ENCODE measurements at regions not wholly inside any gene's neighbourhood (a gene's known extent, or its start where the extent isn't known, plus 50 kb on each side); places are given as distances from the start of the nearest gene placed in this dataset.

DNA sequence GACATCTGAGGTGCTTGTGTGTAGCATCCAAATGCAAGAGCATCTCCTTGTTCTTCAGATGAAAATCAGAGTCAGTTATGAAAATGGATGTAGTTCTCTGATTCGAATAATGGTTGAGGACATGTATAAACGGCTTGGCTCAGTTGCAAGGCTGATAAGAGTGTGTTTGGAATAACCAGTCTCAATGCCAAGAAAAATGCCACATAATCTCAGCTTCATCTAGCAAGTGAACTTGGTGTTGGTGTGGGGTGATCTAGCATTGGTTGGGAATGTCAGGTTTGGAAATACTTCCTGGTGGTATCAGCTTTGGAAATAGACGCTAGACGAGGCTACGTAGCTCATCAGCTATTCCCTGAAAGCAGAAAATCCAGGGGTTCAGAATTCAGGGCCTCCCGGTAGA, 362.0 kb downstream of the FGF9 start:
- WGBS (ENCODE audit: low lambda C conversion rate): 15% methylated on average over 4 of the region's 6 CpGs
- H3K9ac ChIP-seq: no peak overlapping the region
- no peak for DNase-seq
- no peaks in the 10 kb centered on the region for H3K9me3 ChIP-seq
- no peaks in the 10 kb centered on the region for H3K9me2 ChIP-seq
- ChIA-PET CTCF (no interaction called here), POLR2A (no interaction called here)
- H3K27me3 ChIP-seq (ENCODE audit: insufficient read depth): no peaks in the 10 kb centered on the region
- no peak overlapping the region for H2AFZ ChIP-seq (ENCODE audit: low read depth)
- H3K4me3 ChIP-seq (ENCODE audit: low read depth in 2 of 2, low read length in 1 of 2): no peak overlapping the region
- no peaks in the 10 kb centered on the region for H3K36me3 ChIP-seq (replicated peaks in 1 of 2; ENCODE audit: control insufficient read depth in 1 of 2, insufficient read depth in 2 of 2, low read length in 1 of 2)
- no peaks in the 10 kb centered on the region for H3K4me1 ChIP-seq (ENCODE audit: control insufficient read depth in 1 of 2, insufficient read depth in 2 of 2, low read depth in 1 of 2, low read length in 1 of 2)
- H3K79me2 ChIP-seq (ENCODE audit: insufficient read depth): no peaks in the 10 kb centered on the region
- no peak overlapping the region for H3K4me2 ChIP-seq
- no peaks in the 10 kb centered on the region for H4K20me1 ChIP-seq (ENCODE audit: insufficient read depth)
- no peaks in the 10 kb centered on the region for H3F3A ChIP-seq (replicated peaks; ENCODE audit: insufficient read depth)
- H3K27ac ChIP-seq (ENCODE audit: low read depth in 2 of 2, low read length in 1 of 2): no peak overlapping the region
- TF ChIP-seq TAF1 (IDR thresholded peaks at IDR 0.05; ENCODE audit: borderline replicate concordance, low read depth, low read length): no peak
- TF ChIP-seq EZH2phosphoT487 (IDR thresholded peaks at IDR 0.05; ENCODE audit: borderline replicate concordance, low read depth): no peak
- TF ChIP-seq MEF2A (IDR thresholded peaks at IDR 0.05; ENCODE audit: borderline replicate concordance, low read depth): no peak
- no peak for TF ChIP-seq NFIC (IDR thresholded peaks at IDR 0.05; ENCODE audit: borderline replicate concordance)
- TF ChIP-seq, protein P1, sequence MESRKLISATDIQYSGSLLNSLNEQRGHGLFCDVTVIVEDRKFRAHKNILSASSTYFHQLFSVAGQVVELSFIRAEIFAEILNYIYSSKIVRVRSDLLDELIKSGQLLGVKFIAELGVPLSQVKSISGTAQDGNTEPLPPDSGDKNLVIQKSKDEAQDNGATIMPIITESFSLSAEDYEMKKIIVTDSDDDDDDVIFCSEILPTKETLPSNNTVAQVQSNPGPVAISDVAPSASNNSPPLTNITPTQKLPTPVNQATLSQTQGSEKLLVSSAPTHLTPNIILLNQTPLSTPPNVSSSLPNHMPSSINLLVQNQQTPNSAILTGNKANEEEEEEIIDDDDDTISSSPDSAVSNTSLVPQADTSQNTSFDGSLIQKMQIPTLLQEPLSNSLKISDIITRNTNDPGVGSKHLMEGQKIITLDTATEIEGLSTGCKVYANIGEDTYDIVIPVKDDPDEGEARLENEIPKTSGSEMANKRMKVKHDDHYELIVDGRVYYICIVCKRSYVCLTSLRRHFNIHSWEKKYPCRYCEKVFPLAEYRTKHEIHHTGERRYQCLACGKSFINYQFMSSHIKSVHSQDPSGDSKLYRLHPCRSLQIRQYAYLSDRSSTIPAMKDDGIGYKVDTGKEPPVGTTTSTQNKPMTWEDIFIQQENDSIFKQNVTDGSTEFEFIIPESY (IDR thresholded peaks at IDR 0.05; ENCODE audit: borderline replicate concordance, low read depth): no peak
- TF ChIP-seq, protein P2, sequence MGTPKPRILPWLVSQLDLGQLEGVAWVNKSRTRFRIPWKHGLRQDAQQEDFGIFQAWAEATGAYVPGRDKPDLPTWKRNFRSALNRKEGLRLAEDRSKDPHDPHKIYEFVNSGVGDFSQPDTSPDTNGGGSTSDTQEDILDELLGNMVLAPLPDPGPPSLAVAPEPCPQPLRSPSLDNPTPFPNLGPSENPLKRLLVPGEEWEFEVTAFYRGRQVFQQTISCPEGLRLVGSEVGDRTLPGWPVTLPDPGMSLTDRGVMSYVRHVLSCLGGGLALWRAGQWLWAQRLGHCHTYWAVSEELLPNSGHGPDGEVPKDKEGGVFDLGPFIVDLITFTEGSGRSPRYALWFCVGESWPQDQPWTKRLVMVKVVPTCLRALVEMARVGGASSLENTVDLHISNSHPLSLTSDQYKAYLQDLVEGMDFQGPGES (IDR thresholded peaks at IDR 0.05; ENCODE audit: low read depth, low read length): no peak
- TF ChIP-seq FOXJ3 (CRISPR knock-in tag; IDR thresholded peaks at IDR 0.05): no peak
- TF ChIP-seq MXI1 (IDR thresholded peaks at IDR 0.05; ENCODE audit: low read depth, low read length): no peak
- TF ChIP-seq, protein P3, sequence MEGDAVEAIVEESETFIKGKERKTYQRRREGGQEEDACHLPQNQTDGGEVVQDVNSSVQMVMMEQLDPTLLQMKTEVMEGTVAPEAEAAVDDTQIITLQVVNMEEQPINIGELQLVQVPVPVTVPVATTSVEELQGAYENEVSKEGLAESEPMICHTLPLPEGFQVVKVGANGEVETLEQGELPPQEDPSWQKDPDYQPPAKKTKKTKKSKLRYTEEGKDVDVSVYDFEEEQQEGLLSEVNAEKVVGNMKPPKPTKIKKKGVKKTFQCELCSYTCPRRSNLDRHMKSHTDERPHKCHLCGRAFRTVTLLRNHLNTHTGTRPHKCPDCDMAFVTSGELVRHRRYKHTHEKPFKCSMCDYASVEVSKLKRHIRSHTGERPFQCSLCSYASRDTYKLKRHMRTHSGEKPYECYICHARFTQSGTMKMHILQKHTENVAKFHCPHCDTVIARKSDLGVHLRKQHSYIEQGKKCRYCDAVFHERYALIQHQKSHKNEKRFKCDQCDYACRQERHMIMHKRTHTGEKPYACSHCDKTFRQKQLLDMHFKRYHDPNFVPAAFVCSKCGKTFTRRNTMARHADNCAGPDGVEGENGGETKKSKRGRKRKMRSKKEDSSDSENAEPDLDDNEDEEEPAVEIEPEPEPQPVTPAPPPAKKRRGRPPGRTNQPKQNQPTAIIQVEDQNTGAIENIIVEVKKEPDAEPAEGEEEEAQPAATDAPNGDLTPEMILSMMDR (IDR thresholded peaks at IDR 0.05): no peak
- TF ChIP-seq FOSL2 (IDR thresholded peaks at IDR 0.05; ENCODE audit: borderline replicate concordance, low read depth): no peak
- TF ChIP-seq NRF1 (IDR thresholded peaks at IDR 0.05; ENCODE audit: low read depth, low read length): no peak
- no peak for TF ChIP-seq FOXM1 (IDR thresholded peaks at IDR 0.05; ENCODE audit: low read depth)
- no peak for TF ChIP-seq SMC3 (IDR thresholded peaks at IDR 0.05; ENCODE audit: low read depth, low read length)
- no peak for TF ChIP-seq GABPA (IDR thresholded peaks at IDR 0.05; ENCODE audit: low read depth)
- no peak for TF ChIP-seq ELF1 (IDR thresholded peaks at IDR 0.05)
- TF ChIP-seq GATA2 (CRISPR knock-in tag; IDR thresholded peaks at IDR 0.05): no peak
- no peak for TF ChIP-seq CHD2 (IDR thresholded peaks at IDR 0.05; ENCODE audit: low read length, partially characterized antibody)
- TF ChIP-seq TCF12 (IDR thresholded peaks at IDR 0.05): no peak
- no peak for TF ChIP-seq EP300 (IDR thresholded peaks at IDR 0.05; ENCODE audit: borderline replicate concordance in 1 of 2, low read depth in 1 of 2, low read length in 1 of 2)

Data from SK-N-SH (cell line).